ENCODE measurements at regions not wholly inside any gene's neighbourhood (a gene's known extent, or its start where the extent isn't known, plus 50 kb on each side); places are given as distances from the start of the nearest gene placed in this dataset.

- TF ChIP-seq CTCF (IDR thresholded peaks at IDR 0.05 in 4 of 5, conservative IDR thresholded peaks at IDR 0.05 in 1 of 5), result no peak
- no peak for TF ChIP-seq POLR2A (IDR thresholded peaks at IDR 0.05)
Observed at GRCh38 chr13:64278493-64278892, 2862.8 kb upstream of the PCDH20 start.

Data from gastrocnemius medialis (tissue), 4 donors.